Adrenal gland (tissue), 9 donors: ENCODE measurements at regions not wholly inside any gene's neighbourhood (a gene's known extent, or its start where the extent isn't known, plus 50 kb on each side); places are given as distances from the start of the nearest gene placed in this dataset.
A peak's percentile ranks its signal among the peaks of the same experiment; 100 is the strongest.
"Not testable (repeated sequence)": the region's sequence is repeated elsewhere in the genome, so short reads cannot be mapped to it uniquely, and the experiment has no call there.

Experiments
- DNase-seq, 7 donors: peaks; one replicate each; pipeline ENCODE4 v3.0.0-alpha.2; 2019 to 2020
- H3K27ac ChIP-seq, 5 donors: fragments of 200-600 bp; sonication (generic) in 4 of 5; 1 replicate in 3 of 5; 2 replicates in 2 of 5; pipeline versions ENCODE4 v1.5.1 to v1.8.0; 2016 to 2020; ENCODE audit warnings: mild to moderate bottlenecking in 1 of 5
- H3K27me3 ChIP-seq: fragments of 200-600 bp; 2 replicates; pipeline ENCODE4 v1.8.0; 2021
- H3K36me3 ChIP-seq, 2 donors: fragments of 200-600 bp; replicated peaks in 1 of 2; 1 replicate in 1 of 2; 2 replicates in 1 of 2; pipeline versions ENCODE4 v1.5.1 to v1.8.0; 2018 to 2022
- H3K4me1 ChIP-seq, 2 donors: fragments of 200-600 bp; replicated peaks in 1 of 2; 1 replicate in 1 of 2; 2 replicates in 1 of 2; pipeline versions ENCODE4 v1.5.1 to v1.8.0; 2018 to 2021
- H3K4me3 ChIP-seq, 4 donors: fragments of 200-600 bp; sonication (generic) in 3 of 4; one replicate each; pipeline ENCODE4 v1.5.1; 2016 to 2018
- H3K9me3 ChIP-seq, 3 donors: fragments of 200-600 bp; sonication (generic) in 1 of 3; replicated peaks in 1 of 3; 1 replicate in 2 of 3; 2 replicates in 1 of 3; pipeline versions ENCODE4 v1.5.1 to v1.8.0; 2016 to 2021
- POLR2A ChIP-seq, 2 donors: fragments of 450-650 bp; IDR thresholded peaks; one replicate each; pipeline ENCODE4 v1.6.1; 2017; ENCODE audit warnings: antibody characterized with exemption in 2 of 2, mild to moderate bottlenecking in 2 of 2, moderate library complexity in 1 of 2
- WGBS, 4 donors: extraction: QIAGEN DNeasy Blood & Tissue Kit in 2 of 4; methylation state at CpG; one replicate each; pipeline versions ENCODE4 v1.1.5 to v1.1.7; 2013 to 2017; 5-methylcytosine and 5-hydroxymethylcytosine counted together
- intact Hi-C, 2 donors: fragments of 100-400 bp; cut with DNase I; formaldehyde crosslinking; loops; one replicate each; pipeline versions ENCODE4 v1.14.1 to v1.15.0; 2022 to 2023
- TF ChIP-seq, protein P1 (sequence below), 6 experiments: fragments of 450-650 bp in 4 of 6; fragments of 200-600 bp in 2 of 6; sonication (generic) in 1 of 6; IDR thresholded peaks; 1 replicate in 5 of 6; 2 replicates in 1 of 6; pipeline versions ENCODE4 v1.5.1 to v1.8.0; 2016 to 2021; ENCODE audit warnings: antibody characterized with exemption in 6 of 6, mild to moderate bottlenecking in 2 of 6, moderate library complexity in 1 of 6
- donor health status: healthy with polysubstance abuse.
- donor health status: Bipolar disorder and iron deficiency.
- donor health status: DM: yes; HTN: yes; CAD: no.
- donor health status: DM: no; HTN: no; CAD: no.
- donor health status: DM: no; HTN: no; CAD: no.

- TF ChIP-seq POLR2A (IDR thresholded peaks at IDR 0.05), result no peak
- TF ChIP-seq, protein P1, sequence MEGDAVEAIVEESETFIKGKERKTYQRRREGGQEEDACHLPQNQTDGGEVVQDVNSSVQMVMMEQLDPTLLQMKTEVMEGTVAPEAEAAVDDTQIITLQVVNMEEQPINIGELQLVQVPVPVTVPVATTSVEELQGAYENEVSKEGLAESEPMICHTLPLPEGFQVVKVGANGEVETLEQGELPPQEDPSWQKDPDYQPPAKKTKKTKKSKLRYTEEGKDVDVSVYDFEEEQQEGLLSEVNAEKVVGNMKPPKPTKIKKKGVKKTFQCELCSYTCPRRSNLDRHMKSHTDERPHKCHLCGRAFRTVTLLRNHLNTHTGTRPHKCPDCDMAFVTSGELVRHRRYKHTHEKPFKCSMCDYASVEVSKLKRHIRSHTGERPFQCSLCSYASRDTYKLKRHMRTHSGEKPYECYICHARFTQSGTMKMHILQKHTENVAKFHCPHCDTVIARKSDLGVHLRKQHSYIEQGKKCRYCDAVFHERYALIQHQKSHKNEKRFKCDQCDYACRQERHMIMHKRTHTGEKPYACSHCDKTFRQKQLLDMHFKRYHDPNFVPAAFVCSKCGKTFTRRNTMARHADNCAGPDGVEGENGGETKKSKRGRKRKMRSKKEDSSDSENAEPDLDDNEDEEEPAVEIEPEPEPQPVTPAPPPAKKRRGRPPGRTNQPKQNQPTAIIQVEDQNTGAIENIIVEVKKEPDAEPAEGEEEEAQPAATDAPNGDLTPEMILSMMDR (IDR thresholded peaks at IDR 0.05), result no peak
- no peaks in the 10 kb centered on the region for H3K4me1 ChIP-seq
- no peaks in the 10 kb centered on the region for H3K9me3 ChIP-seq
- no peak overlapping the region for H3K4me3 ChIP-seq
- WGBS, 4 donors, result 31 to 39% (median 35%) methylated on average over 3 of the region's 3 CpGs
- intact Hi-C loops, result no loop called here
- H3K36me3 ChIP-seq, result no peaks in the 10 kb centered on the region
- DNase-seq, result peak in 1 of 7 donors; percentile 7
- no peak overlapping the region for H3K27ac ChIP-seq
- H3K27me3 ChIP-seq, result no peaks in the 10 kb centered on the region
These were observed 175.6 kb upstream of the VWC2 start for GRCh38 chr7:49597805-49598204.

GRCh38 chr7:49611951-49612350 is 161.5 kb upstream of the VWC2 start:
- intact Hi-C loops, result no loop called here
- TF ChIP-seq, protein P1 (IDR thresholded peaks at IDR 0.05), result no peak
- WGBS, 4 donors, result 75 to 90% (median 77%) methylated on average over 5 of the region's 5 CpGs
- Histone ChIP-seq H3K4me1 (no peaks in the 10 kb centered on the region), H3K36me3 (no peaks in the 10 kb centered on the region), H3K4me3 (no peak overlapping the region), H3K27ac (no peak overlapping the region), H3K9me3 (no peaks in the 10 kb centered on the region), H3K27me3 (no peaks in the 10 kb centered on the region)
- DNase-seq, result no peak

DNA sequence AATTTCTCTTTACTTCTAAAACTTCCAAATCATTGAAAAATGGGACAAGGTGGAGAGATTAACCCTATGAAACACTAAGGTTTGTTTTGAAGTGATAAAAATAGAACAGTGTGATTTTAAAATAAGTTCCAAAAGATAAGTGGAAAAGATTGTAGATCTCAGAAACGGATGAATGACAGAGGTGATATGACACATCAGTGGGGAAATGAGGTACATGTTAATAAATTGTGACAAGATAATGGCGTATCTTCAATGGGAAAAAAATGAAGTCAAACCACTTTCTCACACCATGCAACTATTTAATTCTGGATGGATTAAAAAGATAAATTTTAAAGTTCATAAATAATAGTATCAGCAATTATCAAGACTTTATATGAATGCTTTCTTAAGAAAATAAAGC is 159.7 kb upstream of the VWC2 start:
- no peaks in the 10 kb centered on the region for H3K4me1 ChIP-seq
- 53 to 77% (median 65%) methylated on average over 2 of the region's 2 CpGs for WGBS, 4 donors
- intact Hi-C loops, result no loop called here
- no peak for TF ChIP-seq POLR2A (IDR thresholded peaks at IDR 0.05)
- TF ChIP-seq, protein P1 (IDR thresholded peaks at IDR 0.05), result no peak
- H3K27me3 ChIP-seq, result no peaks in the 10 kb centered on the region
- no peaks in the 10 kb centered on the region for H3K36me3 ChIP-seq
- no peak for DNase-seq
- H3K4me3 ChIP-seq, result no peak overlapping the region
- H3K9me3 ChIP-seq, result no peaks in the 10 kb centered on the region
- H3K27ac ChIP-seq, result no peak overlapping the region

GRCh38 chr7:49614974-49615373 is 158.5 kb upstream of the VWC2 start:
- WGBS, 4 donors, result 73 to 82% (median 77%) methylated on average over 6 of the region's 6 CpGs
- H3K9me3 ChIP-seq, H3K27me3 ChIP-seq, H3K4me3 ChIP-seq, intact Hi-C loops, DNase-seq, H3K36me3 ChIP-seq, H3K27ac ChIP-seq, H3K4me1 ChIP-seq: not testable (repeated sequence)

GRCh38 chr7:49618028-49618427 is 155.4 kb upstream of the VWC2 start:
- H3K4me1 ChIP-seq, result no peaks in the 10 kb centered on the region
- no peaks in the 10 kb centered on the region for H3K9me3 ChIP-seq
- DNase-seq, result no peak
- intact Hi-C loops, result no loop called here
- H3K4me3 ChIP-seq, result no peak overlapping the region
- 57 to 80% (median 74%) methylated on average over 1 of the region's 1 CpG for WGBS, 4 donors
- TF ChIP-seq, protein P1 (IDR thresholded peaks at IDR 0.05), result no peak
- TF ChIP-seq POLR2A (IDR thresholded peaks at IDR 0.05), result no peak
- H3K36me3 ChIP-seq, result no peaks in the 10 kb centered on the region
- no peaks in the 10 kb centered on the region for H3K27me3 ChIP-seq
- H3K27ac ChIP-seq, result no peak overlapping the region
